DMS114 treated with DMSO at 0.1 percent for 48 hours (cell line): ENCODE measurements at regions not wholly inside any gene's neighbourhood (a gene's known extent, or its start where the extent isn't known, plus 50 kb on each side); places are given as distances from the start of the nearest gene placed in this dataset.
"Not testable (repeated sequence)": the region's sequence is repeated elsewhere in the genome, so short reads cannot be mapped to it uniquely, and the experiment has no call there.

Source experiments
- DNase-seq: peaks from one replicate; lab custom pipeline; 2025; ENCODE audit not compliant: unreplicated experiment; lab: John Stamatoyannopoulos, UW

- not testable (repeated sequence) for DNase-seq
Observed at GRCh38 chr16:5750439-5750838, 652.8 kb upstream of the EEF2KMT start.

DNA sequence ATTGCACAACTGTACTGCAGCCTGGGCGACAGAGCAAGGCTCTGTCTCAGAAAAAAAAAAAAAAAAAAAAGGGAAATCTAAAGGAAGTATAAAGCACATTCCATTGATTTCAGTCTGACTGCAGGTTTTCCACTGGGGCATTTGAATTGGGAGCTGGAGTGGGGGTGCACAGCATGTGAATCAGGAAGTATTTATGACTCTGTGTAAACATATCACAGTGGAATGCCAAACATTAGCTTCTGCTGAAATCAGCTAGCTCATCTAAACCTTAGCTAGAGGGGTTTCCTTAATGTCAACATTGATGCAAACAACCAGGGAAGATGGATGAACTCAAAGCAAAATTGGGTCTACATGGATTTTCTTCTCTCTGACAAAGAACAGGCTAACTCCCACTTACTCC lies 641.0 kb upstream of the EEF2KMT start:
- DNase-seq: no peak

DNA sequence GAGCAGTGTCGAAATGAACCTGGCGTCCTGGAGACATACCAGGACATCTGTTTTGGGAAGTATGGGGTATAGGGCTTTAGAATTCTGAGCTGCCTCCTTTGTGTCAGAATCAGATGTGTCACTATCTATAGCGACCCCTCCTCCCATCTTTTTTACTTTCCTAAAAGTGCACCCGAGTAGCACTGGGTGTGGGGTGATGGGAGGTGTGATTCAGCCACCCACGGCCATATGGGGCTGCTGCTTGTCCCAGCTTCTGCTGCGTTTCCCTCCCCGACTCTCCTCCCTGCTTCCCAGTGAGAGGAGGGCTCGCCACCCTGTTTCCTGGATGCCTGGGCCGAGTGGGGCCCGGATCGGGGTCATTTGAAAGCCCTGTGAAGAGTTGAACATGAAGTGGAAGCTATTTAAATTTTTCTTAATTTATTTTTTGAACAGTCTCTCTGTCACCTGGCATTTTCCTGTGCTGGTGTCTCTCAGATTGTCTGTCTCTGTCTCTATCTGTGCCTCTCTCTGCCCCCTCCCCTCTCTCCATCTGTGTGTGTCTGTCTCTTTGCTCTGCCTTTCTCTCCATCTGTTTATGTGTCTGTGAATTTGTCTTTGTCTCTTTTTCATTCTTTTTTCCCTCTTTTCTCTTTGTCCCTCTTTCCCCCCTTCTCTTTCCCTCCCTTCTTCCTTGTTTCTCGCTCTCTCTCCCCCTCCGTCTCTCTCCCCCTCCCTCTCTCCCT lies 638.8 kb upstream of the EEF2KMT start:
- DNase-seq: no peak

GRCh38 chr16:5735444-5735843 lies 637.8 kb upstream of the EEF2KMT start:
- DNase-seq: no peak

DNA sequence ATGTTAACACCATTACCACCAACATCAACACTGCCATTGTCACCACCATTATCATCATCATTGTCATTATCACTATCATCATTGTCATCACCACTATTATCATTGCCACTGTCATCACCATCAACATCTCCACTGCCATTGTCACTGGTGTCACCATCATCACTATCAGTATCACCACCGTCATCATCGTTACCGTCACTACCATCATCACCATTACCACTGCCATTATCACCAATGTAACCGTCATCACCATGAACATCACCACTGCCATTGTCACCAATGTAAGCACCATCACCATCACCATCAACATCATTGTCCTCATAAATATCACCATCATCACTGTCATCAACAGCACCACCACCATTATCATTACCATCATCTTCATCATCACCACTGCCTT lies 633.2 kb upstream of the EEF2KMT start:
- DNase-seq: no peak

- DNase-seq: no peak
Observed at GRCh38 chr16:5722116-5722619, 624.6 kb upstream of the EEF2KMT start.

GRCh38 chr16:5715155-5715554 lies 617.6 kb upstream of the EEF2KMT start:
- no peak for DNase-seq

- no peak for DNase-seq
Observed at GRCh38 chr16:5709889-5710288, 612.3 kb upstream of the EEF2KMT start.

GRCh38 chr16:5706211-5706610 lies 608.6 kb upstream of the EEF2KMT start:
- no peak for DNase-seq

GRCh38 chr16:5704271-5704670 lies 606.7 kb upstream of the EEF2KMT start:
- DNase-seq: no peak

DNA sequence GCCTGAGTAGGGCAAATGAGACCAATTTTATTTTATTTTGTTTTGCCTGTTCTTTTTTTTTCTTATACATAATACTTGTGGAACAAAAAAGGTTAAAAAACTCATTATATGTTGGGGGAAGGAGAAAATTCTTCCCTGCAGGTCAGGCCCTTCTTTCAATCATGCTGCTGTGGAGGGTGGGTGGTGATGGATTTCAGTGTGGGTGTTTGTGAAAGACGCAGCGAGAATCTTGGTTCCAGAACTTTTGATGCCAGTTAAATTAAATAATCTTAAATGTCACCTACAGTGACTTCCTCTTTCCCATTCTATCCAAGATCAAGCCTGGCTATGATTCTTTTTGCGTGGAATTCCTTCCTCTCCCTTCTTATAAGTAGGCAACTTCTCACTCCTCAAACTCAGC lies 595.8 kb upstream of the EEF2KMT start:
- no peak for DNase-seq

- DNase-seq: no peak
Observed at GRCh38 chr16:5681966-5682365, 584.4 kb upstream of the EEF2KMT start.

GRCh38 chr16:5678371-5678770 lies 580.8 kb upstream of the EEF2KMT start:
- no peak for DNase-seq

DNA sequence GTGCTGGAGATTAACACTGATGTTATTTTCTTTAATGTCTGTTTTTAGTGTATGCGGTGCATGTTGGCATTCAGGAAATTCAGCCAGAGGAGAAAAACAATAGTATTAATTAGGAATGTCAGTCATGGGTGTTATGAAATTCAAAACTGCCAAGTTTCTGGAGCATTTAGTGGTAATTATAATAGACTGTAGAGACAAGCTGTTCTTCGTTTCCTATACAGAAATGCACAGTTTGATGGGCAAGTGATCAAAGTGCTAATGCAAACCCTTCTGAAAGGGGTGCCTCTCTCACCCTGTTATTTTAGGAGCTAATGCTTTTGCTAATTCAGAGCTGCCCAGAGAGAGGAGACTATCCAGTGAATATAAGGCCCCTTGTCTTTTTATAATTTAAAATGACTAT lies 573.8 kb upstream of the EEF2KMT start:
- DNase-seq: no peak

DNA sequence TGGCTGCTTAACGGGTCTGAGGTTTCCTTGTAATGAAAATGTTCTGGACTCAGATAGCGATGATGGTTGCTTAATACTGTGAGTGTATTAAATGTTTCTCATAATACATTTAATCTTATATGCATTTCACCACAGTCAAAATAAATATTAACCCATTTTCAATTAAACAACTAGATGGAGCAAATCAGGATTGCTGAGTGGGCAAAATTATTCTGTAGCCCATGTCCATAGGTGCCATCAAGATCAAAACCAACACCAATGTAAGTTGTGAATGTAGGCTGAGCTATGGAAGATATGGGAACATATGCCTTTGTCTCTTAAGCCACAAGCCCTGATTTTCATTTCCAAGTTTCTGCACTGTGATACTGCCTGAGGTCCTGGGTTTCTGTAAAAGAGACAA lies 572.6 kb upstream of the EEF2KMT start:
- DNase-seq: no peak

GRCh38 chr16:5668553-5668952 lies 571.0 kb upstream of the EEF2KMT start:
- DNase-seq: no peak

DNA sequence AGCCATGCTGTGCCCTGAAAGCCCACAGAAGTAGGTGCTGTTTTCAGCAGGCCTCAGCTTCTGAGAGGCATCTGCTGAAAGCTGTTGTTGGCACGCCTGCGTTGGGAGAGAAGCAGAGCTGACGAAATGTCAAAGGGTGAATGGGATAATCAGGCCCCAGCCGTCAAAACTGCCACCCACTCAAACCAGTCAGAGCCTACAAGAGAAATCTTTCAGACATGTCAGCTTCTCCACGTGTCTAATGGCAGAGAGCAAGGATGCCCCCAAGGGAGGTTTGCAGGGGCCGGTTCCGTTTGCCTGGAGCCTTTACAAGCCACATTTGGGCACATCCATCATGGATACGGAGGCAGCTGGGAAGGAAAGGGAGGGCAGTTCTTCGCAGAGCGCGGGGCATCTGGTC lies 568.2 kb upstream of the EEF2KMT start:
- no peak for DNase-seq

DNA sequence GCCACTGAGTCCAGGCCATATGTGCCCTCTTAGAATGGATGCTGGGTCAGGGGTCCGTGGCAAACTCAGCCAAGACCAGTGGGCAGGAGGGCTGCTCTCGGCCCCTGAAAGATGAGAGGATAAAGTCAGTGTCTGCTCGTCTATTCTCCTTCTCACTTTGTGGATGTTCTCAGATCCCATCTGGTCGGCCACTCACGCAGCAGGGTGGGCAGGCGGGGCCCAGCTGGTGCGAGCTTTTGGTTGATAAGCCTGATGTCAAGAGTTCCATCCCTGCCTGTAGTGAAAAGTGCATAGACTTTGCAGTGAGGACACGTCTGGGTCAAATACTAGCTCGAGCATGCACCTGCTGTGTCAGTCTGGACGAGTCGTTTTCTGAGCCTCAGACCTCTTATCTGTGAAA lies 556.2 kb upstream of the EEF2KMT start:
- DNase-seq: no peak

- DNase-seq: no peak
Observed at GRCh38 chr16:5653041-5653440, 555.4 kb upstream of the EEF2KMT start.

DNA sequence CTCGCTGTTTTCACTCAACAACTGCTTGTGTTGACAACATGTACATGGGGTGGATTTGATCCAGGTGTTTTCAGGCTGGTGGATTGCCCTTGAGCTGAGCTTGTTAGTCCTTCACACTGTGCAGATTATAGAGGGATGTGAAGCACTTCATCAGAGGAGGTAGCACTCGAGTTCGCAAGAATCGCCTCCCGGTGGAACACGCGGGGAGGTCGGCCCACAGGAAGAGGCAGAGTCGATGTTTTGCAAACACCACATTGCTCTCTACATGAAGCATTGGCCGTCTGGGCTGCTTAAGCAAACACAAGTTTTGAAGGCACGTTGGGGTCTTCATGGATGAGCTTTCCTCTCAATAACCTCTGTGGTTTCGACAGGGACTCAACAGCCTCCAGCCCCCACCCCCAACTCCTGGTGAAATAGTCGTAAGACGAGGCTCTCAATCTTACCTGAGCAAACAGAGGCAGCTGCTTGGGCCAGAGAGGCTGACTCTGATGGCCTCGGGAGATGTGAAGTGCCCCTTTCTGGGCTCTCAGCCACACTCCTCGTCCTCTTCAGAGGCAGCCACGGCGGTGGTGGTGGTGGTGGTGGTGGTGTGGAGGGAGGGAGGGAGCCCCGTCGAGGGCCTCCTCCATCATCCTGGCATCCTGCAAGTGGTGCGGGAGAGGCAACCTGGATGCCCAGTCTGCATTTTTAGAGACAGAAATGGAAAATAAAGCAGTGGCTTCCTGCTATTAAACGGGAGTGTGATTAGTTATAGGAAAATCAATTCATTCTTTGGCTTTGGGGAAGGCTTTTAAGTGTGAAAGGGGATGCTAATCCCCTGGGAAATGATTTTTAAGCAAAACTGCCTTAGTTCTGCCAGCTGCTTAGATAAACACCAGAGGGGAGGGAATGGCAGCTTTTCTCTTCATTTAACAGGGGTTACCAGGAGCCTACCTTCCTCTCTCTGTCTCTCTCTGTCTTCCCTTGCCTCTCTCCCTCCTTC lies 552.5 kb upstream of the EEF2KMT start:
- DNase-seq: no peak

DNA sequence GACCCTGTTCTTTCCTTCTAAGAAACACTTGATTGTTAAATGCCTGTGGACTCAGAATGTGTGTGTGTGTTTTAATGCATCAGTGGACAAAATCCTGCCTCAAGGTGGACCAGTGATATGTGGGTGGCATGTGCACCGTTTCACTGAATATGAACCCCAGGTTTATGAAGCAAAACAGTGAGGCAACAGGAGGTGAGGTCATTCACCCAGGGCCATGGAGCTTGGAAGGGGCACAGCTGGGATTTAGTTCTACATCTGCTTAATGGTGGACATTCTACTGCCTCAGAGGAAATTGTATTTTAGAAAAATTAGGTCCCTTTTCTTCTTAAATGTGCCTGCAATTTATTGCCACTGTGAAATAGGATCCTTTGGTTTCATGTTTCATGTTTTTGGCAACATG lies 549.5 kb upstream of the EEF2KMT start:
- DNase-seq: no peak
